OCI-LY7 (cell line): ENCODE measurements at regions not wholly inside any gene's neighbourhood (a gene's known extent, or its start where the extent isn't known, plus 50 kb on each side); places are given as distances from the start of the nearest gene placed in this dataset.

ENCODE experiments used
- EZH2phosphoT487 ChIP-seq: fragments of 200-600 bp; sonication (generic); IDR thresholded peaks from 2 replicates; pipeline ENCODE4 v1.6.1; 2018; ENCODE audit warnings: low read depth, borderline replicate concordance, mild to moderate bottlenecking, mixed run types, antibody characterized with exemption, low read length, moderate library complexity, mixed read lengths
- TF ChIP-seq, protein P1 (sequence below): fragments of 200-600 bp; sonication (generic); conservative IDR thresholded peaks from 2 replicates; pipeline ENCODE4 v1.5.1; 2014; ENCODE audit warnings: mild to moderate bottlenecking, antibody characterized with exemption, low read length, moderate library complexity, mixed read lengths

- TF ChIP-seq, protein P1, sequence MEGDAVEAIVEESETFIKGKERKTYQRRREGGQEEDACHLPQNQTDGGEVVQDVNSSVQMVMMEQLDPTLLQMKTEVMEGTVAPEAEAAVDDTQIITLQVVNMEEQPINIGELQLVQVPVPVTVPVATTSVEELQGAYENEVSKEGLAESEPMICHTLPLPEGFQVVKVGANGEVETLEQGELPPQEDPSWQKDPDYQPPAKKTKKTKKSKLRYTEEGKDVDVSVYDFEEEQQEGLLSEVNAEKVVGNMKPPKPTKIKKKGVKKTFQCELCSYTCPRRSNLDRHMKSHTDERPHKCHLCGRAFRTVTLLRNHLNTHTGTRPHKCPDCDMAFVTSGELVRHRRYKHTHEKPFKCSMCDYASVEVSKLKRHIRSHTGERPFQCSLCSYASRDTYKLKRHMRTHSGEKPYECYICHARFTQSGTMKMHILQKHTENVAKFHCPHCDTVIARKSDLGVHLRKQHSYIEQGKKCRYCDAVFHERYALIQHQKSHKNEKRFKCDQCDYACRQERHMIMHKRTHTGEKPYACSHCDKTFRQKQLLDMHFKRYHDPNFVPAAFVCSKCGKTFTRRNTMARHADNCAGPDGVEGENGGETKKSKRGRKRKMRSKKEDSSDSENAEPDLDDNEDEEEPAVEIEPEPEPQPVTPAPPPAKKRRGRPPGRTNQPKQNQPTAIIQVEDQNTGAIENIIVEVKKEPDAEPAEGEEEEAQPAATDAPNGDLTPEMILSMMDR = no peak
- TF ChIP-seq EZH2phosphoT487 = no peak
Observed at GRCh38 chr7:86504229-86504628, 139.5 kb upstream of the GRM3 start.
